BE2C (cell line): ENCODE measurements at regions not wholly inside any gene's neighbourhood (a gene's known extent, or its start where the extent isn't known, plus 50 kb on each side); places are given as distances from the start of the nearest gene placed in this dataset.

ENCODE experiments used
- DNase-seq: peaks from one replicate; pipeline ENCODE4 v3.0.0-alpha.2; 2020
- H3K27me3 ChIP-seq: fragments of 250-450 bp; sonication (Bioruptor Pico); 2 replicates; pipeline ENCODE4 v1.5.1; 2020; ENCODE audit warnings: mild to moderate bottlenecking
- H3K36me3 ChIP-seq: fragments of 250-450 bp; sonication (Bioruptor Pico); 2 replicates; pipeline ENCODE4 v1.5.1; 2020; ENCODE audit warnings: mild to moderate bottlenecking
- H3K4me1 ChIP-seq: fragments of 250-450 bp; sonication (Bioruptor Pico); 2 replicates; pipeline ENCODE4 v1.5.1; 2020
- H3K4me3 ChIP-seq: 2 replicates; pipeline ENCODE4 v1.5.1; 2011; ENCODE audit warnings: low read depth, low read length
- H3K9me3 ChIP-seq: fragments of 250-450 bp; sonication (Bioruptor Pico); 2 replicates; pipeline ENCODE4 v1.5.1; 2020
- CTCF ChIP-seq: IDR thresholded peaks from 2 replicates; pipeline ENCODE4 v1.5.1; 2012; ENCODE audit warnings: mild to moderate bottlenecking, low read depth, low read length

GRCh38 chr17:36880268-36880905 is 56.9 kb upstream of the LHX1 start:
- Histone ChIP-seq H3K4me3 (no peak overlapping the region), H3K36me3 (no peaks in the 10 kb centered on the region), H3K9me3 (no peaks in the 10 kb centered on the region), H3K4me1 (no peaks in the 10 kb centered on the region), H3K27me3 (no peaks in the 10 kb centered on the region)
- no peak for TF ChIP-seq CTCF
- no peak for DNase-seq

DNA sequence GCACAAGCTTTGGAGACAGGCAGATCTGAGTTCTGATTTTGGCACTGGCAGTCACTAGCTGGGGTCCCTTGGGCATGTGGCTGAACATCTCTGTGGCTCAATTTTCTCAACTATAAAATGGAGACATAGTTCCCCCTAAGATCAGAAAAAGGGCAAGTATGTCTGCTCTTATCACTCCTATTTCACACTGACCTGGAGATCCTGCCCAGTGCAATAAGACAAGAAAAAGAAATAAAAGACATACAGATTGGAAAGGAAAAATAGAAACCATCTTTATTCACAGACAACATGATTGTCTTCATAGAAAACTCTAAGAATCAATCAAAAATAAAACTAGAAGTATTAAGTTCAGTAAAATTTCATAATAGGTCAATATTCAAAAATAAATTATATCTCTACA is 56.0 kb upstream of the LHX1 start:
- Histone ChIP-seq H3K4me3 (no peak overlapping the region), H3K9me3 (no peaks in the 10 kb centered on the region), H3K36me3 (no peaks in the 10 kb centered on the region), H3K27me3 (no peaks in the 10 kb centered on the region), H3K4me1 (no peaks in the 10 kb centered on the region)
- no peak for TF ChIP-seq CTCF
- no peak for DNase-seq

- Histone ChIP-seq H3K4me1 (no peaks in the 10 kb centered on the region; the same call in 1 of the 2 replicates), H3K27me3 (no peaks in the 10 kb centered on the region), H3K9me3 (no peaks in the 10 kb centered on the region), H3K4me3 (no peak overlapping the region), H3K36me3 (no peaks in the 10 kb centered on the region)
- TF ChIP-seq CTCF: no peak
- DNase-seq: no peak
Measured at GRCh38 chr17:36884495-36885152, 52.7 kb upstream of the LHX1 start.

DNA sequence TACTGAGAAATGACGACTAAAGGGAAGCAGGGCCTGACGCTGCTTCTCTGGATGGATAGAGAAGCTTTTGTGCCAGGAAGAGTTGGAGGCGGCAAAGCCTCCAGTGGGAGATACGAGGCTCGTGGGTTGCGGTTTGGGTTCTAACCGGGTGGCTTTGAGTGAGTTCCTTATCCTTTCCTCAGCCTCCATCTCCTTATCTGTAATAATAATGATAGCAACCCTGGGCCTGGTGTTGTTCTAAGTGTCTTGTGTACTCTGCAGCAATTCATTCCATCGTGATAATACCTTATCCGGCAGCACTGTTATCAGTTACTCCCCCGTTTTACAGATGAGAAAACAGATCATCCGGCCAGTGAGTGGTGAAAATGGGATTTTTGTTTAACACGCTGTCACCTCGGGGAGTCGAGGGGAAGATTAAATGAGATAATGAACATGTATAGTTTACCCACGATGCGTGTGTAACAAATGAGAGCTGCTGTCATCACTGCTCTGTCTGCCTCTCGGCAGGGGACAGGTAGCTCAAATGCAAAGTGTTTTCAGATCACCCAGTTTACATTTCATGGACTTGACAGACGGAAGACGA is 52.0 kb upstream of the LHX1 start:
- no peak for DNase-seq
- no peak overlapping the region for H3K4me3 ChIP-seq
- no peak for TF ChIP-seq CTCF
- no peaks in the 10 kb centered on the region for H3K9me3 ChIP-seq
- no peaks in the 10 kb centered on the region for H3K36me3 ChIP-seq
- H3K27me3 ChIP-seq: no peaks in the 10 kb centered on the region
- peaks cover 1% of the 10 kb centered on the region for H3K4me1 ChIP-seq

DNA sequence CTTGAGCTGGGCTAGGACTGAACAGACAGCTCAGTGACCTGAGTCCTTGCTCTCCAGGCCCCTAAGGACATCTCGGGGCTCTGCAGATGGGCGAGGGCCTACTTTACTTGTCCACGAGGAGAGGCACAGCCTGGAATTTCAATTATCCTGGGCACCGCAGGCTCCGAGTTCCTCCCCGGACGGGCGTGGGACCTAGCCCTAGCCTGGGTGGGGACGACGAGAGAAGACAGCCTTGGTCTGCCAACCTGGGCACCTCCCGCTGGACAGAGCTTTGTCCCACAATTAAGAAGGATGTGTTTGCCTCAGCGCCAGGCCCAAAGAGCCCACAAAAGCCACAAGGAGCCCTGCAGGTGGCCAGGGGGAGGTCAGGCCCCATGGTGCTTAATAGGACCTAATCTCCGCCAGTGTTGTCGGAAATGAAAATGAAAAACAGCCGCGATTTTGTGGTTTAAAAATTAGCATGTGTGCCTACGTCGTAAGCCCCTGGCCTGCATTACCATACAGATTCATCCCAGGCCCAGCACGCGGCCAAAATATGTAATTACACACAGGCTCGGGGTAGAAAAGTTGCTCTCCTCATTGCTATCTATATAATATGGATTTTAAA is 51.4 kb upstream of the LHX1 start:
- no peak for TF ChIP-seq CTCF
- Histone ChIP-seq H3K9me3 (no peaks in the 10 kb centered on the region), H3K4me3 (no peak overlapping the region), H3K36me3 (no peaks in the 10 kb centered on the region), H3K4me1 (peaks cover 7% of the 10 kb centered on the region), H3K27me3 (no peaks in the 10 kb centered on the region)
- no peak for DNase-seq
